DMS153 (cell line): ENCODE measurements at regions not wholly inside any gene's neighbourhood (a gene's known extent, or its start where the extent isn't known, plus 50 kb on each side); places are given as distances from the start of the nearest gene placed in this dataset.
A peak's percentile ranks its signal among the peaks of the same experiment; 100 is the strongest.

Source experiments
- DNase-seq: peaks from one replicate; lab custom pipeline; 2025; lab: John Stamatoyannopoulos, UW

DNA sequence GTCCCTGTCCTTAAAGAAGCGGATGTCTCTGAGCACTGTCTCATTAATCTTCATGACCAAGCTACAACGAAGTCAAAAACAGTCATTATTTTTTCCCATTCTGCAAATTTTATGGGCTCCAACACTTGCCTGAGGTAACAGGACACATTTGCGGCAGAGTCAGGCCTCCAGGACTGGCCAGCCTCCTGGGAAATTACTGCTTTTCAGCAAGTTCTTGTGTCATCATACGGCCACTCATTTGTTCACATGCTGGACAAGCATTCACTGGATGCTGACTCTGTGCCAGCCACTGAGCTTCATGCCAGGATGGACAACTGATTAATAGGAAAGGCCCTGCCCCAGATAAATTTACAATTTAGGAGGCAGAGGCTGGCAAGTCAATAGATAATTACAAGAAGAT lies 305.7 kb downstream of the ACTL7B start:
- DNase-seq: no peak

- peak; percentile 23 for DNase-seq
These were observed 306.6 kb downstream of the ACTL7B start for GRCh38 chr9:108549184-108549583.

DNA sequence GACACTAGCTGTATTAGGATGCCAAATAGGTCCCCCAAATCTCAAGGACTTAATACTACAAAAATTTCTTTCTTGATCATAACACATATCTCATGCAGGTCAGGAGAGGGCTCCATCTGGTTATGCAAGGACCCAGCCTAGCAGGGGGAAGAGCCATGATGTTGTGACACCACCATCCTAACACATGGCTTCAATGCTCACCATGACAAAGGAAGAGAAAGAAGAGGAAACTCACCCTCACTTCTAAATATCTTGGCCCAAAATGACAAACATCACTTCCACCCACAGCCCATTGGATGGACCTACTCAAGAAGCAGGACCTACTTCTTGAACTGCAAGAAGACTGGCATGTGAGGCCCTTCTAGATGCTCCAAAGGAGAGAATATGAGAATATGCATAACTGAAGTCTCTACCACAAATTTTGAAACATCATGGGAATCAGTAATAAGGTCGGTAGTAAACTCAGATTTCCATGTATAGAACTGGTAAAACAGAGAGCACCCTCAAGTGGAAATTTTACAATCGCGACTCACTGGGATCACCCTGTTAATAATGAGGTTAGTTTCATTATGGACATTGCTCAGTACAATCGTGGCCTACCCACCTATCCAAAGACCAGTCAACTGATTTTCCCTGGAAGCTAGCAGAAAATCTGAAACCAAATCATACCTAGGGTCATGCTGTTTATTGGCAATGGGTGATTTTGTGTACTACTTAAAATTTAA lies 308.2 kb downstream of the ACTL7B start:
- no peak for DNase-seq

DNA sequence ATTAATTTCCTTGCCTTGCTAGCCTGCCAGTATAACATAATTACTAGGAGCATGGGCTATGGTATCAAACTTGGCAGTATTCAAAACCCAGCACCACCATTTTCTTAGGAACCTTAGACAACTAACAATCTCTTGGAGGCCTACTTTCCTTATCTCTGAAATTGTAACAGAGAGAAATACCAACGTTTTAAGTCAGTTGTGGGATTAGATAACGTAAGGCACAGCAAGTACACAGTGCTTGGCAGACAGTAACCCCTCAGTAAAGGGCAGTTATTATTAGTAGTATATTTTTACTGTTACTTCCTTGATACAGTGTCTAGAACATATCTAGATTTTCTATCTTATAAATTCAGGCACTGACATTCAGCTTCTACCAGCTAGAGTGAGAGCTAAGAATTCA lies 309.6 kb downstream of the ACTL7B start:
- DNase-seq: no peak

GRCh38 chr9:108545436-108545835 lies 310.4 kb downstream of the ACTL7B start:
- no peak for DNase-seq

DNA sequence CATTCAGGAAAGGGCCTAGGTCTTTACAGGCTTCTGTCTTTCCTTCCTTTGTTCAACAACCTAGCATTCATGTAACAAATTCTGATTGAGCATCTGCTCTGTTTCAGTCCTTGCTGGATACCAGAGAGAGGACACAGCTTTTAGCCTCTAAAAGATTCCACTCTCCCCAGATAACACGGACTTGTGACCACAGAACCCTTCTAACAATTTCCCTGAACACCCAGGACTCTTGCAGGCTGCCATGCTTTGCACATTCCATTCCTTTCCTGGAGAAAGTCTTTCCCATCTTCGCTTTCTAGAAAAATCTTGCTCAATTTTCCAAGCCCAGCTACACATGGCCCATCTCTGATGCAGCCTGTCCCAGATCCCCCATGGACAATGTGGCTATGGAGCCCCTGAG lies 310.9 kb downstream of the ACTL7B start:
- no peak for DNase-seq

GRCh38 chr9:108543251-108543778 lies 312.5 kb downstream of the ACTL7B start:
- no peak for DNase-seq

- DNase-seq: no peak
These were observed 318.0 kb downstream of the ACTL7B start for GRCh38 chr9:108537756-108538155.

DNA sequence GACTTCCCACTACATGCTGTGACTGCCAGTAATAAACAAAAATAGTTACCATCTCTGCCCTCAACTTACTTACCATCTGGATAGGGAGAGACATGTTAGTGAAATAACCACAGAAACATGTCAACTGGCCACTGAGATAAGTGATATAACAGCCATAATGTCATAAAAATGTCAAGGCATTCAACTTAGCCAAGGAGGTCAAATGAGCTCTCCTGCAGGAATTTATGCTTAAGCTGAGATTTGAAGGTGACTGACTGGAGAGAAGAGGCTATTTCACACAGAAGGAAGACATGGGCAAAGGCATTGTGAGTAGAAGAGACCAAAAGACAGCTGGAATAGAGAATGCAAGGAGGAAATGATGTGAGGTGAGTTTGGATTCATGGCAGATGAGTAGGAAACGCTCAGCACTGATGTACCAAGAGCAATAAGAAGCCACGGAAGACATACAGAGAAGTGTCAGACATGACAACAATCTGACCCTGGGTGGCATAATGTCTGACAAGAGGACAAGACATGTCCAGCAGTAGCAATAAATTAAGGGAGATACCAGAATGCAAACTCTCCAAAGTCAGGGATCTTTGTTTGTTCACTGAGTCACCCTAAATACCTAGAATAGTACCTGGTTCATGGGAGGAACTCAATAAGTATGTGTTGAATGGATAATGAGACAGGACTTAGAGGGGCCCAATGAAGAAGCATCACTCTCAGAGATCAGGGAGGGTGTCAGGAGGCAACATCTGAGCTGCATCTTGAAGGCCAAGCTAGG lies 318.8 kb downstream of the ACTL7B start:
- no peak for DNase-seq

DNA sequence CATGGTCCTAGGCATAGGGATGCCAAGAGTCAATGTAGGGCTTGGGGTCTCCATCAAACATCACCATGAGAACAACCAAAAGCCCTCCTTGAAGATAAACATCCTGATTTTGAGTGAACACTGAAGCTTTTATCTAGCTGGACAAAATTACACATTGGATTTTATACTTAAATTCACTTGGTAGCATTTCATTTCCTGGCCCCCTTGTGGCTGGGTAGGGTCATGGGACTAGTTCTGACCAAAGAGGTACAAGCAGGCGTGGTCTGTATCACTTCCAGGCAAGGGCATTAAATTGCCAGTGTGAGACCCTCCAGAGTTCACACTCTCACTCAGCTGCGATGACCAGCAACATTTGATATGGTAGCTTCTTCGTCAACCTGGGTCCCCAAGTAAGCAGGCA lies 320.3 kb downstream of the ACTL7B start:
- DNase-seq: no peak

- no peak for DNase-seq
These were observed 321.0 kb downstream of the ACTL7B start for GRCh38 chr9:108534741-108535140.

DNA sequence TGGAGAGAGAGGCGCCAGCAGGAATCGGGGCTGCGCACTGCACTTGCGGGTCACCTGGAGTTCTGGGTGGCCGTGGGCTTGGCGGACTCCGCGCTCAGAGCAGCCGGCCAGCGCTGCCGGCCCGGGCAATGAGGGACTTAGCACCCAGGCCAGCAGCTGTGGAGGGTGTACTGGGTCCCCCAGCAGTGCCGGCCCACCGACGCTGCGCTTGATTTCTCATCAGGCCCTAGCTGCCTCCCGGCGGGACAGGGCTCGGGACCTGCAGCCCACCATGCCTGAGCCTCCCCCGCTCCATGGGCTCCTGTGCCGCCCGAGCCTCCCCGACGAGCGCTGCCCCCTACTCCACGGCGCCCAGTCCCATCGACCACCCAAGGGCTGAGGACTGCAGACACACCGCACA lies 325.6 kb downstream of the ACTL7B start:
- DNase-seq: no peak

GRCh38 chr9:108528231-108528630 lies 327.6 kb downstream of the ACTL7B start:
- no peak for DNase-seq

DNA sequence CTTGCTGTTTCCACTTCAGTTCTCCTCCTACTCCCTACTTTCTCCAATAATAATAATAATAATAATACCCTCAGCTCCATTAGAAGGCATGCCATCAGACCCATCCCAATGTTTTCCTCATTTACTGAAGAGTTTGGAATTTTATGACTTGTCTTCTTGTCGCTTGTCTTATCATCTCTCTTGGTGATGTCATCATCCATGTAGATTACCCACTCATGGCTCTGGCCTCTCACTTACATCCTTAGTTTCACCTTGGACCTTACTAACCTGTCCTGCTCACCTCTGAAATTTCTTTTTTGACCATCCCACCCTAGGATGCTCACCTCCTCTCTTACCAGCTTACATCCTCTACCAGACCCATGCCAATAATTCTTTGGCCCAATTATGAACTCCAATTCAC lies 329.3 kb downstream of the ACTL7B start:
- no peak for DNase-seq

DNA sequence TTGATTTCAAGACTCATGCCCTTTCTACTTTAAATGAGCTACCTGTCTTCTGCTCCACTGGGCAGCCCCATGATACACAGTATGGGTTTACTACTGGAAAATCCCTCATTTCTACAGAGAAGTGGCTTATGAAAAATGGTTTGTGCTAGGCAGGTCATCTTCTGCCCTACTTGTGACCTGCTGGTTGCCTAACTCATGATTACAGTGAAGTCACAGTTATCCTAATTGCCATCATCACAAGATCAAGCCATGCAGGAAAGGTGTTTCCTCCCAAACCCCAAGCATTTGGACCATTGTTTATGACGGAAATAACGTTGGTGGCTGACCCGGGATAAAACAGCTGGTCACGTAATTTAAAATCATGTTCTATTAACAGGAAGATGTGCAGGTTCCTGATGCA lies 330.6 kb downstream of the ACTL7B start:
- no peak for DNase-seq

DNA sequence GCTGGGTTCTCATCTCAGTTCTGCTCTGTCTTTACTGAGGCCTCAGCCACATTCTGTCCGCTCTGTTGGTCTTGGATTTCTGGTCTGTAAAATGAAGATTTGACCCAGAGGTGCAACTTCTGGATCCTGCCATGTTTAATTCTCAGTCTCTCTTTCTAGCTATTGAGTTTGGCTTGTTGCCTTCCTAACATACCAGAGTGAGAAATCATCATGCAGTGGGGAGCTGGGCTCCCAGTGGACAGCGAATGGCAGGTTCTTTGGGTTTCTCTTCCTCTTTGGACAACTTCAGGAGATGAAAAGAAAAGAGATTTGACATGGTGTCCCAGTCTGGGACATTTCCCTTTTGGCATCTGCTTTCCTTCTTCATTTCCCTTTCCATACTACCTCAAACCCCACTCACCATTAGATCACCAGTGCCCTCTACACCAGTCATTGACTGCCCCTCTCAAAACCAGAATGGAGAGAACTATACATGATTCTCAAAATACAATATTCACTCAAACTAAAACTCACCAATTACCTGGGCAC lies 334.7 kb downstream of the ACTL7B start:
- DNase-seq: no peak

- DNase-seq: no peak
These were observed 336.3 kb downstream of the ACTL7B start for GRCh38 chr9:108519437-108519836.

GRCh38 chr9:108517651-108518365 lies 338.0 kb downstream of the ACTL7B start:
- no peak for DNase-seq

DNA sequence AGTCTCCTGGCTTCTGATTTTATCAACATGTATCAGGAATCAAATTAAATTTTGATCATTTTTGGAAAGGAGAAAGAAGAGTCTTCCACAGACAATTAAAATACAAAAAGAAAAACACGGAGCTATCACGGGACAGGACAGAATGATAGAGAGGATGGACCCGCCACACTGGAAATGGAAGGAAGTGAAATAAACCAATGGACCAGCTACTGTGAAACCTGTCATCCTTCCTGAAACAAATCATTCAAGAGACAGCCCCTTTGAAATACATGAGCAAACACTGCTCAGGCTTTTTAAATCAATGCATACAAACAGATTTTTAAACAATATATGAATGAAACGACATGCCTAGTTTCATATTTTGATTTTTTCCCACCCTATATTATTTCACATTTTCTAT lies 339.4 kb downstream of the ACTL7B start:
- no peak for DNase-seq

DNA sequence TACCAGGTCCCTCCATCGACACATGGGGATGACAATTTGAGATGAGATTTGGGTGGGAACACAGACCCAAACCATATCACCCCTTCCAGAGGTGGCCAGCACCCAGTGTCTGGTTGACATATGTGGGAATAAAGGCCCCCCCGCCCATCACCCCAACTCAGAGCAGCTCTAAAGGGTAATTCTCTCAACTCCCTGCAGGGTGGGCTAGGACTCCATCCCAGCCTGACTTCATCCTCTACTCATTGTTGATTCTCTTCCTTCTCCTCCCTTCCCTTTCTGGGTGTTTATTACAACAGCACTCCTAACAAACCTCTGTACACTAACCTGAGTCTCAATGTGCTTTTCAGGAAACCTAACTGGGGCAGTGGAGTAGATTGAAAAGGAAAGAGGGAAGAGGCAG lies 339.9 kb downstream of the ACTL7B start:
- no peak for DNase-seq

- no peak for DNase-seq
These were observed 343.2 kb downstream of the ACTL7B start for GRCh38 chr9:108512426-108513173.

DNA sequence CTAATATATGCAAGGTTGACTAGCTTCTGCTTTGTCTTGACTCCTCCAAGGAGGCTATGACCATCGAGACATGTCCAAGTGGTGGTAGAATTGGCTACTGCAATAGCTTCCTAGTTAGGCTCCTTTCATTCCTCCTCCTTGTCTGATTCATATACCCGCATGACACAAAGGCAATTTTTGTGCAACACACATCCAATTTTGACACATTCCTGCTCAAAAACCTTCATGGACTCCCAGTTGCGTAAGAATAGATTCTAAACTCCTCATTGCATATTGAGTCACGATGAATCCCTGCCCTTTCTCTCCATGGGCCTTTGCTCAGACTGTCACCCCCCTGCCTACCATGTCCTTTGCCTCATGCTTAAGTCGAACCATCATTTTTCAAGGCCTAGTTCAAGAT lies 344.5 kb downstream of the ACTL7B start:
- DNase-seq: no peak
